ENCODE measurements at regions not wholly inside any gene's neighbourhood (a gene's known extent, or its start where the extent isn't known, plus 50 kb on each side); places are given as distances from the start of the nearest gene placed in this dataset.

- intact Hi-C loops (cut with DNase I; ENCODE audit: low total_unique reads): no loop called here
- DNase-seq (ENCODE audit: low spot score in 2 of 2): no peak
- H3K4me3 ChIP-seq (ENCODE audit: low read depth, poor library complexity, severe bottlenecking): no peak overlapping the region
- no peak for TF ChIP-seq POLR2A (IDR thresholded peaks at IDR 0.05)
- TF ChIP-seq, protein P1, sequence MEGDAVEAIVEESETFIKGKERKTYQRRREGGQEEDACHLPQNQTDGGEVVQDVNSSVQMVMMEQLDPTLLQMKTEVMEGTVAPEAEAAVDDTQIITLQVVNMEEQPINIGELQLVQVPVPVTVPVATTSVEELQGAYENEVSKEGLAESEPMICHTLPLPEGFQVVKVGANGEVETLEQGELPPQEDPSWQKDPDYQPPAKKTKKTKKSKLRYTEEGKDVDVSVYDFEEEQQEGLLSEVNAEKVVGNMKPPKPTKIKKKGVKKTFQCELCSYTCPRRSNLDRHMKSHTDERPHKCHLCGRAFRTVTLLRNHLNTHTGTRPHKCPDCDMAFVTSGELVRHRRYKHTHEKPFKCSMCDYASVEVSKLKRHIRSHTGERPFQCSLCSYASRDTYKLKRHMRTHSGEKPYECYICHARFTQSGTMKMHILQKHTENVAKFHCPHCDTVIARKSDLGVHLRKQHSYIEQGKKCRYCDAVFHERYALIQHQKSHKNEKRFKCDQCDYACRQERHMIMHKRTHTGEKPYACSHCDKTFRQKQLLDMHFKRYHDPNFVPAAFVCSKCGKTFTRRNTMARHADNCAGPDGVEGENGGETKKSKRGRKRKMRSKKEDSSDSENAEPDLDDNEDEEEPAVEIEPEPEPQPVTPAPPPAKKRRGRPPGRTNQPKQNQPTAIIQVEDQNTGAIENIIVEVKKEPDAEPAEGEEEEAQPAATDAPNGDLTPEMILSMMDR (IDR thresholded peaks at IDR 0.05): no peak
- WGBS, 2 donors: 51 to 55% methylated on average over 5 of the region's 5 CpGs
Observed at GRCh38 chr5:152329207-152329606, 75.9 kb downstream of the NMUR2 start.

DNA sequence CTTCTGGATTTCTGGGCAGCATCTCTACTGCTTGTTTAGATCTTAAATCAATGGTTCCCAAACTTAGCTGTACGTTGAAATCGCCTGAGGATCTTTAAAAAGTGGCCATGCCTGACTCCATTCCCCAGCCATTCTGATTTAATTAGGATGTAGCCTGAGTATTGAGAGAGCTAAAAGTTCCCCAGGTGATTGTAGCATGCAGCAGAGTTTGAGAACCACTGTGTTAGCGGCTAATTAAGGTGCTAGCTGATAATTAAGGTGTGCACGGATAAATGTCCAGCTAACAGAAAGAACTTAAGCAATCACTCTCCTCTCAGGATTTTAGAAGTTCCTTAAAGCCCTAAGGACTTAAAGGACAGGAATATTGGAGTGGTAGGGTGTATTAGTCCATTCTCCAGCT is 89.1 kb downstream of the NMUR2 start:
- no peak overlapping the region for H3K4me3 ChIP-seq (ENCODE audit: low read depth, poor library complexity, severe bottlenecking)
- no peak for DNase-seq (ENCODE audit: low spot score in 2 of 2)
- TF ChIP-seq, protein P1 (IDR thresholded peaks at IDR 0.05): no peak
- no peak for TF ChIP-seq POLR2A (IDR thresholded peaks at IDR 0.05)
- intact Hi-C loops (cut with DNase I; ENCODE audit: low total_unique reads): no loop called here
- WGBS, 2 donors: 85 to 86% methylated on average over 4 of the region's 4 CpGs

GRCh38 chr5:152314196-152314829 is 90.8 kb downstream of the NMUR2 start:
- WGBS, 2 donors: 46 to 56% methylated on average over 1 of the region's 1 CpG
- TF ChIP-seq POLR2A (IDR thresholded peaks at IDR 0.05): no peak
- TF ChIP-seq, protein P1 (IDR thresholded peaks at IDR 0.05): no peak
- no peak overlapping the region for H3K4me3 ChIP-seq (ENCODE audit: low read depth, poor library complexity, severe bottlenecking)
- intact Hi-C loops (cut with DNase I; ENCODE audit: low total_unique reads): no loop called here
- no peak for DNase-seq (ENCODE audit: low spot score in 2 of 2)

DNA sequence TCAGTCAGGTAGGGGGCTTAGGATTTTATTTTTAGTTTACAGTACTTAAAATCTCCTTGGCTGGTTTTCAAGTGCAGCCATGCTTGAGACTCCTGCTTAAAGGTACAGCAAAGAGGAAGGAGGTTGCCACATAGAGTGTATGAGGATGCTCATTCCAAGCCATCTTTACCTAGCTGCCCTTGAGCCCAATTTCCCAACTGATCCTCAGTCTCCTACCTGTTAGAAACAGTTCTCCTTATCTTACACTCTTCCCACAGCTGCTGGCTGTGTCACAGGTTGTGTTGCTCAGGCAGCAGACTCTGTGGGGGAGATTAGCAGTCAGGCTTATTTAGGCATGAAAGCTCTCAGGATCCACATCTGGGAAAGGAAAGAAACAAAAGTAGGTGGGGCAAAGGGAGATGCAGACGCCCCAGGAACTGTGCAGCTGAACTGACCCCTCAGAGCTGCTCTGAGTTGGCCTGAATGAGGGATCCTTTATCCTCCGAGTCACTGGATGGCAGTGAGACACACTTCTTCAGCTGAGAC is 95.1 kb downstream of the NMUR2 start:
- H3K4me3 ChIP-seq (ENCODE audit: low read depth, poor library complexity, severe bottlenecking): no peak overlapping the region
- no peak for DNase-seq (ENCODE audit: low spot score in 2 of 2)
- WGBS, 2 donors: 44 to 45% methylated on average over 2 of the region's 2 CpGs
- intact Hi-C loops (cut with DNase I; ENCODE audit: low total_unique reads): no loop called here
- TF ChIP-seq POLR2A (IDR thresholded peaks at IDR 0.05): no peak
- TF ChIP-seq, protein P1 (IDR thresholded peaks at IDR 0.05): no peak

DNA sequence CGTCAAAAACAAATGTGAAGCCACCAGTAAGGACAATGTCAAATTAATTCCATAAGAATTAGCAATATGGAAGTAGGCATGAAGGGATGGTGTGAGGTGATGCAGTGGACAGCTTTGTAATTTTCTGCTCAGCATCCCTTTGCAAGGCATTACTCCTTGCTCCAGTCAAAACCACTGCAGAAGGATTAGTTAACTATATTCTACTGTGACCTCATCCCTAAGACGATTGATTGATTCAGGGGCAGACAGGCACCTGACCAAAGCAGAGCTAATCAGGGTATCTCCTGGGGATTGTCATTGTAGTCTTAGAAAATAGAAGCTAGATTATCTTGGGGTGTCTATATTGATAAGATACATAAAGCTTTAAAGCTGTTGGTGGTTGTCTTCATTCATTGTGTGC is 98.7 kb downstream of the NMUR2 start:
- 91 to 98% methylated on average over 2 of the region's 2 CpGs for WGBS, 2 donors
- no peak for TF ChIP-seq POLR2A (IDR thresholded peaks at IDR 0.05)
- TF ChIP-seq, protein P1 (IDR thresholded peaks at IDR 0.05): no peak
- no peak for DNase-seq (ENCODE audit: low spot score in 2 of 2)
- H3K4me3 ChIP-seq (ENCODE audit: low read depth, poor library complexity, severe bottlenecking): no peak overlapping the region
- intact Hi-C loops (cut with DNase I; ENCODE audit: low total_unique reads): no loop called here

DNA sequence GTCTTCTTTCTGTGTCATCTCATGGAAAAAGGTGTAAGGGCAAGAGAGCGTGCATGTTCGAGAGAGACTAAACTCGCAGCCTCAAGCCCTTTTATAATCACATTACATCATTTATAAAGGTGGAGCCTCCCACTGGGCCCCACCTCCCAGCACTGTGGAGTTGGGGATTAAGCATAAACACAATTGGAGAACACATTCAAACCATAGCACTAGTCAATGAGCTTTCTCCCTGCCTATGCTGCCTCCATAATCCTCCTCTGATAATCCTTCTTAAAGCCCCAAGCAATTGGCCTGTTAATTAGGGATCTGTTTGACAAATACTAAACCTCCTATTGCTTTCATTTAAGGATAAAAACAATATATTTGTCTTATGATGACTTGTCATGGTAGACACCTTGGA is 99.6 kb downstream of the NMUR2 start:
- intact Hi-C loops (cut with DNase I; ENCODE audit: low total_unique reads): no loop called here
- H3K4me3 ChIP-seq (ENCODE audit: low read depth, poor library complexity, severe bottlenecking): no peak overlapping the region
- DNase-seq (ENCODE audit: low spot score in 2 of 2): no peak
- WGBS, 2 donors: 82 to 87% methylated on average over 3 of the region's 3 CpGs
- TF ChIP-seq, protein P1 (IDR thresholded peaks at IDR 0.05): no peak
- no peak for TF ChIP-seq POLR2A (IDR thresholded peaks at IDR 0.05)
